ENCODE measurements at regions not wholly inside any gene's neighbourhood (a gene's known extent, or its start where the extent isn't known, plus 50 kb on each side); places are given as distances from the start of the nearest gene placed in this dataset.

GRCh38 chr12:86660488-86661147 lies 404.4 kb upstream of the MGAT4C start:
- Mint-ChIP-seq H3K27ac (no peak overlapping the region), H3K4me1 (no peaks in the 10 kb centered on the region), H3K4me3 (no peak overlapping the region), H3K36me3 (ENCODE audit: insufficient read depth in 1 of 3, low read depth in 3 of 3) (no peaks in the 10 kb centered on the region), H3K9me3 (no peaks in the 10 kb centered on the region), H3K27me3 (ENCODE audit: low read depth) (no peaks in the 10 kb centered on the region)
- H3K79me1 ChIP-seq (ENCODE audit: insufficient read depth, low read depth, low read length, poor library complexity, severe bottlenecking), result no peaks in the 10 kb centered on the region
- H3K4me1 ChIP-seq (ENCODE audit: insufficient read depth, low read length), result no peaks in the 10 kb centered on the region
- H2AK5ac ChIP-seq (ENCODE audit: insufficient read length, low read length), result no peak overlapping the region
- no peak overlapping the region for H2BK120ac ChIP-seq (ENCODE audit: low read depth, low read length, poor library complexity, severe bottlenecking)
- no peak overlapping the region for H3T11ph ChIP-seq (ENCODE audit: low read length)
- H3K14ac ChIP-seq (ENCODE audit: insufficient read depth, low read length), result no peak overlapping the region
- no peak overlapping the region for H3K18ac ChIP-seq (ENCODE audit: insufficient read length, low read depth, low read length)
- H2BK15ac ChIP-seq (ENCODE audit: low read depth, low read length), result no peak overlapping the region
- no peak overlapping the region for H2BK5ac ChIP-seq (ENCODE audit: insufficient read length, low read length)
- H3K79me2 ChIP-seq (ENCODE audit: insufficient read depth, low read length), result no peaks in the 10 kb centered on the region
- H3K27me3 ChIP-seq (ENCODE audit: insufficient read depth, low read length), result no peaks in the 10 kb centered on the region
- no peak for TF ChIP-seq CTCF (conservative IDR thresholded peaks at IDR 0.05)
- H3K9ac ChIP-seq (ENCODE audit: extremely low read depth, insufficient read length, low read length), result no peak overlapping the region
- H4K8ac ChIP-seq (replicated peaks; ENCODE audit: insufficient read length, low read depth, low read length), result no peak overlapping the region
- no peaks in the 10 kb centered on the region for H3K9me3 ChIP-seq (ENCODE audit: control insufficient read depth, low read depth, low read length)
- H4K5ac ChIP-seq (ENCODE audit: insufficient read length, low read depth, low read length), result no peak overlapping the region
- H3K4ac ChIP-seq (ENCODE audit: low read depth, low read length), result no peak overlapping the region
- no CpG with 5 or more reads among the region's 1 CpG for WGBS (ENCODE audit: extremely low coverage, insufficient read length, low lambda C conversion rate)
- H2BK12ac ChIP-seq (ENCODE audit: insufficient read length, low read depth, low read length), result no peak overlapping the region
- no peaks in the 10 kb centered on the region for H4K20me1 ChIP-seq (ENCODE audit: control insufficient read depth, insufficient read depth, insufficient read length)
- no peak overlapping the region for H2BK20ac ChIP-seq (ENCODE audit: low read depth, low read length, poor library complexity, severe bottlenecking)
- no peak overlapping the region for H3K4me2 ChIP-seq (ENCODE audit: insufficient read depth, insufficient read length, low read length)
- H3K23ac ChIP-seq (ENCODE audit: insufficient read length, low read depth, low read length), result no peak overlapping the region
- H3K27ac ChIP-seq (ENCODE audit: insufficient read length, low read depth, low read length), result no peak overlapping the region
- H4K91ac ChIP-seq (ENCODE audit: insufficient read length, low read depth, low read length), result no peak overlapping the region
- no peak for DNase-seq
- H2AFZ ChIP-seq (ENCODE audit: low read length), result no peak overlapping the region
- no peak overlapping the region for H3K56ac ChIP-seq (ENCODE audit: insufficient read length, low read depth, low read length)
- no peaks in the 10 kb centered on the region for H3K23me2 ChIP-seq (ENCODE audit: insufficient read length, low read depth, low read length, poor library complexity, severe bottlenecking)
